ENCODE measurements at regions not wholly inside any gene's neighbourhood (a gene's known extent, or its start where the extent isn't known, plus 50 kb on each side); places are given as distances from the start of the nearest gene placed in this dataset.
"Not testable (repeated sequence)": the region's sequence is repeated elsewhere in the genome, so short reads cannot be mapped to it uniquely, and the experiment has no call there.

DNA sequence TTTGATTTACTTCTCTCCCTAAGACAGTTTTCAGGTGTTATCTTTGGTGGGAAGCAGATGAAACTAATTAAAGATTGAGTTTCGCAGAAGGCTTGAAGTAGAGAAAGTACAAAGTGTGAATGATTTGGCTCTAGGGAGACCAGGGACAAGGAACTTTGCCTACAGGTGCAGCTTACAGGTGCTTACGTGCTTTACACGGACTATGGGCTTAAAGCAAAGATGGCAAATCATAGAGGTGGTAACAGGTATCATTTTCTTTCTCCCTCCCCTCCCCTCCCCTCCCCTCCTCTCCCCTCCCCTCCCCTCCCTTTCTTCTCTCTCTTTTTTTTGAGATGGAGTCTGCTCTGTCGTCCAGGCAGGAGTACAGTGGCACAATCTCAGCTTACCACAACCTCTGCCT is 136.3 kb downstream of the SLC35B3 start:
- Histone ChIP-seq H2AFZ (ENCODE audit: low read depth, low read length) (no peak overlapping the region), H3K27me3 (ENCODE audit: control insufficient read depth in 1 of 2, insufficient read depth in 1 of 2, low read length in 2 of 2) (no peaks in the 10 kb centered on the region), H4K8ac (ENCODE audit: low read length) (no peak overlapping the region)

GRCh38 chr6:8282946-8283345 is 152.4 kb downstream of the SLC35B3 start:
- not testable (repeated sequence) for H2AK5ac ChIP-seq (ENCODE audit: low read length, severe bottlenecking); H3K4me1 ChIP-seq (ENCODE audit: control insufficient read depth, insufficient read depth, low read depth, low read length); H4K8ac ChIP-seq (ENCODE audit: low read length); H3K9me3 ChIP-seq (ENCODE audit: control insufficient read depth, low read length); H3K4ac ChIP-seq (ENCODE audit: low read depth in 1 of 2, low read length in 2 of 2); H3K9ac ChIP-seq (ENCODE audit: low read length); H3K4me3 ChIP-seq (ENCODE audit: insufficient read depth in 1 of 2, low read depth in 1 of 2, low read length in 2 of 2); H3K14ac ChIP-seq (ENCODE audit: low read length in 2 of 2); H2BK15ac ChIP-seq (ENCODE audit: low read depth, poor library complexity, severe bottlenecking); H2BK5ac ChIP-seq (ENCODE audit: low read depth, low read length, poor library complexity, severe bottlenecking); H2BK12ac ChIP-seq (ENCODE audit: low read length in 2 of 2); H2BK120ac ChIP-seq (ENCODE audit: low read depth, low read length); H4K91ac ChIP-seq (ENCODE audit: low read length); H3K23ac ChIP-seq (ENCODE audit: low read length in 2 of 2); H2AFZ ChIP-seq (ENCODE audit: low read depth, low read length); H3K36me3 ChIP-seq (ENCODE audit: control insufficient read depth in 1 of 2, insufficient read depth in 2 of 2, low read depth in 1 of 2, low read length in 2 of 2); DNase-seq; H3K79me1 ChIP-seq (replicated peaks; ENCODE audit: low read length, poor library complexity, severe bottlenecking); H3K4me2 ChIP-seq (ENCODE audit: low read length, poor library complexity, severe bottlenecking); H3K18ac ChIP-seq (ENCODE audit: low read depth in 1 of 2, low read length in 2 of 2); H3K27me3 ChIP-seq (ENCODE audit: control insufficient read depth in 1 of 2, insufficient read depth in 1 of 2, low read length in 2 of 2); H3K27ac ChIP-seq (ENCODE audit: low read length, poor library complexity, severe bottlenecking)
- 79% methylated on average over 3 of the region's 4 CpGs for WGBS

More for the DNA sequence above, 136.3 kb downstream of the SLC35B3 start:
- Histone ChIP-seq H4K91ac (ENCODE audit: low read length) (no peak overlapping the region), H2BK12ac (ENCODE audit: low read length in 2 of 2) (no peak overlapping the region), H3K9me3 (ENCODE audit: control insufficient read depth, low read length) (peaks cover 24% of the 10 kb centered on the region), H3K4me1 (ENCODE audit: control insufficient read depth, insufficient read depth, low read depth, low read length) (no peaks in the 10 kb centered on the region), H3K36me3 (ENCODE audit: control insufficient read depth in 1 of 2, insufficient read depth in 2 of 2, low read depth in 1 of 2, low read length in 2 of 2) (no peaks in the 10 kb centered on the region), H3K27ac (ENCODE audit: low read length, poor library complexity, severe bottlenecking) (no peak overlapping the region), H2BK5ac (ENCODE audit: low read depth, low read length, poor library complexity, severe bottlenecking) (no peak overlapping the region), H3K18ac (ENCODE audit: low read depth in 1 of 2, low read length in 2 of 2) (no peak overlapping the region), H3K23ac (ENCODE audit: low read length in 2 of 2) (no peak overlapping the region), H3K9ac (ENCODE audit: low read length) (no peak overlapping the region), H2BK15ac (ENCODE audit: low read depth, poor library complexity, severe bottlenecking) (no peak overlapping the region), H2AK5ac (ENCODE audit: low read length, severe bottlenecking) (no peak overlapping the region), H3K4me3 (ENCODE audit: insufficient read depth in 1 of 2, low read depth in 1 of 2, low read length in 2 of 2) (no peak overlapping the region), H3K79me1 (replicated peaks; ENCODE audit: low read length, poor library complexity, severe bottlenecking) (no peaks in the 10 kb centered on the region), H3K4ac (ENCODE audit: low read depth in 1 of 2, low read length in 2 of 2) (no peak overlapping the region), H2BK120ac (ENCODE audit: low read depth, low read length) (no peak overlapping the region), H3K4me2 (ENCODE audit: low read length, poor library complexity, severe bottlenecking) (no peak overlapping the region), H3K14ac (ENCODE audit: low read length in 2 of 2) (no peak overlapping the region)
- DNase-seq = no peak
- WGBS = 56% methylated on average over 2 of the region's 4 CpGs

- H2BK120ac ChIP-seq (ENCODE audit: low read depth, low read length) = no peak overlapping the region
- H2BK5ac ChIP-seq (ENCODE audit: low read depth, low read length, poor library complexity, severe bottlenecking) = no peak overlapping the region
- no peaks in the 10 kb centered on the region for H3K36me3 ChIP-seq (ENCODE audit: control insufficient read depth in 1 of 2, insufficient read depth in 2 of 2, low read depth in 1 of 2, low read length in 2 of 2)
- H3K79me1 ChIP-seq (replicated peaks; ENCODE audit: low read length, poor library complexity, severe bottlenecking) = no peaks in the 10 kb centered on the region
- no peak overlapping the region for H4K8ac ChIP-seq (ENCODE audit: low read length)
- no peak overlapping the region for H3K27ac ChIP-seq (ENCODE audit: low read length, poor library complexity, severe bottlenecking)
- no peak overlapping the region for H2BK12ac ChIP-seq (ENCODE audit: low read length in 2 of 2)
- no peaks in the 10 kb centered on the region for H3K27me3 ChIP-seq (ENCODE audit: control insufficient read depth in 1 of 2, insufficient read depth in 1 of 2, low read length in 2 of 2)
- H3K23ac ChIP-seq (ENCODE audit: low read length in 2 of 2) = no peak overlapping the region
- no peaks in the 10 kb centered on the region for H3K9me3 ChIP-seq (ENCODE audit: control insufficient read depth, low read length)
- no peak overlapping the region for H2BK15ac ChIP-seq (ENCODE audit: low read depth, poor library complexity, severe bottlenecking)
- H2AFZ ChIP-seq (ENCODE audit: low read depth, low read length) = no peak overlapping the region
- H3K18ac ChIP-seq (ENCODE audit: low read depth in 1 of 2, low read length in 2 of 2) = no peak overlapping the region
- H3K9ac ChIP-seq (ENCODE audit: low read length) = no peak overlapping the region
- H3K4me1 ChIP-seq (ENCODE audit: control insufficient read depth, insufficient read depth, low read depth, low read length) = peaks cover 3% of the 10 kb centered on the region
- no peak overlapping the region for H4K91ac ChIP-seq (ENCODE audit: low read length)
- H3K4me2 ChIP-seq (ENCODE audit: low read length, poor library complexity, severe bottlenecking) = no peak overlapping the region
- WGBS = 94% methylated on average over 39 of the region's 39 CpGs
- H3K14ac ChIP-seq (ENCODE audit: low read length in 2 of 2) = no peak overlapping the region
- DNase-seq = no peak
- no peak overlapping the region for H3K4ac ChIP-seq (ENCODE audit: low read depth in 1 of 2, low read length in 2 of 2)
- no peak overlapping the region for H2AK5ac ChIP-seq (ENCODE audit: low read length, severe bottlenecking)
- H3K4me3 ChIP-seq (ENCODE audit: insufficient read depth in 1 of 2, low read depth in 1 of 2, low read length in 2 of 2) = no peak overlapping the region
Measured at GRCh38 chr6:8282380-8282779, 153.0 kb downstream of the SLC35B3 start.

GRCh38 chr6:8279041-8279805 is 156.1 kb downstream of the SLC35B3 start:
- DNase-seq = no peak
- H2BK120ac ChIP-seq (ENCODE audit: low read depth, low read length) = no peak overlapping the region
- H3K27me3 ChIP-seq (ENCODE audit: control insufficient read depth in 1 of 2, insufficient read depth in 1 of 2, low read length in 2 of 2) = no peaks in the 10 kb centered on the region
- H3K18ac ChIP-seq (ENCODE audit: low read depth in 1 of 2, low read length in 2 of 2) = no peak overlapping the region
- H2BK12ac ChIP-seq (ENCODE audit: low read length in 2 of 2) = no peak overlapping the region
- no peaks in the 10 kb centered on the region for H3K36me3 ChIP-seq (ENCODE audit: control insufficient read depth in 1 of 2, insufficient read depth in 2 of 2, low read depth in 1 of 2, low read length in 2 of 2)
- H3K23ac ChIP-seq (ENCODE audit: low read length in 2 of 2) = no peak overlapping the region
- H2BK15ac ChIP-seq (ENCODE audit: low read depth, poor library complexity, severe bottlenecking) = no peak overlapping the region
- 89% methylated on average over 15 of the region's 15 CpGs for WGBS
- H3K79me1 ChIP-seq (replicated peaks; ENCODE audit: low read length, poor library complexity, severe bottlenecking) = no peaks in the 10 kb centered on the region
- no peak overlapping the region for H3K4me2 ChIP-seq (ENCODE audit: low read length, poor library complexity, severe bottlenecking)
- no peaks in the 10 kb centered on the region for H3K9me3 ChIP-seq (ENCODE audit: control insufficient read depth, low read length)
- no peak overlapping the region for H3K4me3 ChIP-seq (ENCODE audit: insufficient read depth in 1 of 2, low read depth in 1 of 2, low read length in 2 of 2)
- H3K9ac ChIP-seq (ENCODE audit: low read length) = no peak overlapping the region
- no peak overlapping the region for H3K14ac ChIP-seq (ENCODE audit: low read length in 2 of 2)
- no peak overlapping the region for H3K27ac ChIP-seq (ENCODE audit: low read length, poor library complexity, severe bottlenecking)
- no peak overlapping the region for H2AFZ ChIP-seq (ENCODE audit: low read depth, low read length)
- no peak overlapping the region for H4K8ac ChIP-seq (ENCODE audit: low read length)
- no peak overlapping the region for H4K91ac ChIP-seq (ENCODE audit: low read length)
- no peak overlapping the region for H3K4ac ChIP-seq (ENCODE audit: low read depth in 1 of 2, low read length in 2 of 2)
- no peak overlapping the region for H2BK5ac ChIP-seq (ENCODE audit: low read depth, low read length, poor library complexity, severe bottlenecking)
- peaks cover 3% of the 10 kb centered on the region for H3K4me1 ChIP-seq (ENCODE audit: control insufficient read depth, insufficient read depth, low read depth, low read length)
- H2AK5ac ChIP-seq (ENCODE audit: low read length, severe bottlenecking) = no peak overlapping the region

Data from mesenchymal stem cell (in vitro differentiated cells and primary cell).